IMR-90 (cell line): ENCODE measurements at regions not wholly inside any gene's neighbourhood (a gene's known extent, or its start where the extent isn't known, plus 50 kb on each side); places are given as distances from the start of the nearest gene placed in this dataset.

Experiments
- ATAC-seq: fragments of 200-7000 bp; cut with Tn5 transposase; 2 replicates; pipeline ENCODE4 v1.9.1; 2020; ENCODE audit warnings: low read depth, mild to moderate bottlenecking, moderate library complexity
- BruUV-seq: library from RNA; stranded (reverse); fragments of 400-500 nt; replicated peaks from 2 replicates; lab custom pipeline; 2021; lab: Mats Ljungman, UMichigan
- CTCF ChIA-PET: fragments of 300-600 bp; formaldehyde crosslinking; extraction: SDS; loops from one replicate; lab custom pipeline; 2021; ENCODE audit warnings: antibody characterized with exemption; lab: Yijun Ruan, JAX
- POLR2A ChIA-PET: fragments of 300-600 bp; sonication (Branson Sonifier 250); formaldehyde crosslinking; loops from one replicate; lab custom pipeline; 2022; ENCODE audit warnings: antibody characterized with exemption; ENCODE audit not compliant: unreplicated experiment; lab: Charles Lee
- DNase-seq: peaks from one replicate; pipeline ENCODE4 v3.0.0; 2013
- H2AFZ ChIP-seq: replicated peaks from 2 replicates; pipeline ENCODE3; 2013; ENCODE audit warnings: low read length, mild to moderate bottlenecking; ENCODE audit not compliant: poor library complexity
- H2AK5ac ChIP-seq: 2 replicates; pipeline ENCODE4 v1.6.1; 2013; ENCODE audit warnings: low read depth, low read length, inconsistent platforms
- H2AK9ac ChIP-seq: replicated peaks from 2 replicates; pipeline ENCODE3; 2013; ENCODE audit warnings: mild to moderate bottlenecking, low read depth, low read length, moderate library complexity; ENCODE audit not compliant: poor library complexity
- H2BK120ac ChIP-seq: 2 replicates; pipeline ENCODE4 v1.6.1; 2013; ENCODE audit warnings: low read depth, low read length, inconsistent platforms
- H2BK15ac ChIP-seq: 3 replicates; pipeline ENCODE4 v1.6.1; 2013; ENCODE audit warnings: low read depth, low read length, inconsistent platforms
- H2BK20ac ChIP-seq: 2 replicates; pipeline ENCODE4 v1.6.1; 2013; ENCODE audit warnings: low read depth, mild to moderate bottlenecking, inconsistent platforms, low read length, moderate library complexity
- H2BK5ac ChIP-seq: 2 replicates; pipeline ENCODE4 v1.6.1; 2013; ENCODE audit warnings: mild to moderate bottlenecking, low read depth, low read length, inconsistent platforms; ENCODE audit not compliant: poor library complexity, severe bottlenecking
- H3K14ac ChIP-seq: replicated peaks from 2 replicates; pipeline ENCODE4 v1.6.1; 2013; ENCODE audit warnings: low read depth, low read length, inconsistent platforms
- H3K18ac ChIP-seq: 2 replicates; pipeline ENCODE4 v1.6.1; 2013; ENCODE audit warnings: low read depth, low read length, control low read depth
- H3K23ac ChIP-seq: 2 replicates; pipeline ENCODE4 v1.6.1; 2013; ENCODE audit warnings: low read depth, low read length, inconsistent platforms
- H3K27ac ChIP-seq: 2 replicates; pipeline ENCODE4 v1.5.1; 2013; ENCODE audit warnings: mild to moderate bottlenecking, control low read depth, low read length; ENCODE audit not compliant: insufficient read depth
- H3K27me3 ChIP-seq: 2 replicates; pipeline ENCODE4 v1.6.1; 2013; ENCODE audit warnings: low read length; ENCODE audit not compliant: control insufficient read depth, insufficient read depth
- H3K36me3 ChIP-seq: 2 replicates; pipeline ENCODE4 v1.6.1; 2013; ENCODE audit warnings: low read length, mixed read lengths; ENCODE audit not compliant: control insufficient read depth, insufficient read depth
- H3K4ac ChIP-seq: 2 replicates; pipeline ENCODE4 v1.6.1; 2013; ENCODE audit warnings: low read depth, low read length, inconsistent platforms
- H3K4me1 ChIP-seq: 2 replicates; pipeline ENCODE4 v1.6.1; 2013; ENCODE audit warnings: low read length, mixed read lengths; ENCODE audit not compliant: control insufficient read depth, insufficient read depth
- H3K4me2 ChIP-seq: 2 replicates; pipeline ENCODE4 v1.6.1; 2013; ENCODE audit warnings: low read depth, mild to moderate bottlenecking, control low read depth, low read length, moderate library complexity
- H3K4me3 ChIP-seq: 2 replicates; pipeline ENCODE4 v1.5.1; 2013; ENCODE audit warnings: low read depth, mild to moderate bottlenecking, control low read depth, low read length, moderate library complexity; ENCODE audit not compliant: insufficient read depth
- H3K56ac ChIP-seq: 2 replicates; pipeline ENCODE4 v1.6.1; 2013; ENCODE audit warnings: low read length, inconsistent platforms; ENCODE audit not compliant: insufficient read depth; ENCODE audit errors: extremely low read depth
- H3K79me1 ChIP-seq, 2 experiments: 2 replicates each; pipeline ENCODE4 v1.6.1; 2013; ENCODE audit warnings: low read length in 2 of 2, inconsistent platforms in 1 of 2, low read depth in 1 of 2
- H3K9ac ChIP-seq: 2 replicates; pipeline ENCODE4 v1.6.1; 2013; ENCODE audit warnings: low read depth, low read length, control low read depth
- H3K9me1 ChIP-seq: 2 replicates; pipeline ENCODE4 v1.6.1; 2013; ENCODE audit warnings: low read length, inconsistent platforms; ENCODE audit not compliant: insufficient read depth
- H3K9me3 ChIP-seq: 2 replicates; pipeline ENCODE4 v1.6.1; 2013; ENCODE audit warnings: low read length; ENCODE audit not compliant: control insufficient read depth, insufficient read depth
- H4K20me1 ChIP-seq: 2 replicates; pipeline ENCODE4 v1.6.1; 2013; ENCODE audit warnings: low read length, inconsistent platforms; ENCODE audit not compliant: insufficient read depth
- H4K5ac ChIP-seq: 2 replicates; pipeline ENCODE4 v1.6.1; 2013; ENCODE audit warnings: mild to moderate bottlenecking, low read depth, low read length, control low read depth
- H4K8ac ChIP-seq, 2 experiments: 2 replicates each; pipeline ENCODE4 v1.6.1; 2013; ENCODE audit warnings: low read depth in 2 of 2, low read length in 2 of 2, control low read depth in 1 of 2, inconsistent platforms in 1 of 2
- H4K91ac ChIP-seq: 2 replicates; pipeline ENCODE4 v1.6.1; 2013; ENCODE audit warnings: low read depth, low read length, inconsistent platforms; ENCODE audit not compliant: insufficient read depth
- BHLHE40 ChIP-seq: fragments of 150-350 bp; IDR thresholded peaks from 2 replicates; pipeline ENCODE4 v1.6.1; 2016; ENCODE audit warnings: mild to moderate bottlenecking, low read depth, low read length
- CHD1 ChIP-seq: IDR thresholded peaks from 2 replicates; pipeline ENCODE4 v1.6.1; 2012; ENCODE audit warnings: low read depth, low read length, improper control_type of control experiment
- ELK1 ChIP-seq: fragments of 150-350 bp; IDR thresholded peaks from 2 replicates; pipeline ENCODE4 v1.6.1; 2016; ENCODE audit warnings: low read depth, mild to moderate bottlenecking, low read length, moderate library complexity, borderline replicate concordance
- FOS ChIP-seq: fragments of 150-350 bp; IDR thresholded peaks from 2 replicates; pipeline ENCODE4 v1.6.1; 2016; ENCODE audit warnings: low read depth, low read length
- MAFK ChIP-seq: IDR thresholded peaks from 2 replicates; pipeline ENCODE4 v1.6.1; 2012; ENCODE audit warnings: low read depth, low read length, improper control_type of control experiment
- MAZ ChIP-seq: IDR thresholded peaks from 2 replicates; pipeline ENCODE4 v1.6.1; 2012; ENCODE audit warnings: low read depth, mild to moderate bottlenecking, low read length, improper control_type of control experiment, moderate library complexity, borderline replicate concordance
- MXI1 ChIP-seq: IDR thresholded peaks from 2 replicates; pipeline ENCODE4 v1.6.1; 2012; ENCODE audit warnings: low read depth, mild to moderate bottlenecking, low read length, moderate library complexity, borderline replicate concordance
- NFE2L2 ChIP-seq: fragments of 150-350 bp; IDR thresholded peaks from 2 replicates; pipeline ENCODE4 v1.6.1; 2016; ENCODE audit warnings: low read depth, mild to moderate bottlenecking, low read length
- RAD21 ChIP-seq: IDR thresholded peaks from 2 replicates; pipeline ENCODE4 v1.6.1; 2012; ENCODE audit warnings: low read length, improper control_type of control experiment
- RCOR1 ChIP-seq: IDR thresholded peaks from 2 replicates; pipeline ENCODE4 v1.6.1; 2012; ENCODE audit warnings: mild to moderate bottlenecking, low read length, improper control_type of control experiment; ENCODE audit not compliant: insufficient replicate concordance
- RFX5 ChIP-seq: IDR thresholded peaks from 2 replicates; pipeline ENCODE4 v1.8.0; 2012; ENCODE audit warnings: low read depth, mild to moderate bottlenecking, low read length, moderate library complexity
- SMC3 ChIP-seq: fragments of 150-350 bp; IDR thresholded peaks from 2 replicates; pipeline ENCODE4 v1.6.1; 2016; ENCODE audit warnings: low read depth, mild to moderate bottlenecking, antibody characterized with exemption, low read length, moderate library complexity
- USF2 ChIP-seq: fragments of 150-350 bp; IDR thresholded peaks from 2 replicates; pipeline ENCODE4 v1.6.1; 2017; ENCODE audit warnings: mild to moderate bottlenecking, antibody characterized with exemption, low read length, low read depth
- WGBS, 2 experiments: methylation state at CpG; one replicate each; pipeline versions ENCODE4 v1.1.5 to v1.1.7; 2013; ENCODE audit warnings: missing lambda C conversion rate in 2 of 2; ENCODE audit not compliant: insufficient read length in 1 of 2; ENCODE audit errors: extremely low coverage in 2 of 2; 5-methylcytosine and 5-hydroxymethylcytosine counted together
- dilution Hi-C: fragments of 300-500 bp; cut with HindIII; formaldehyde crosslinking; loops from one replicate; pipeline ENCODE4 v1.14.3; 2018; ENCODE audit warnings: low sequenced_read_pairs; ENCODE audit not compliant: unreplicated experiment
- in situ Hi-C: fragments of 300-500 bp; cut with MboI; formaldehyde crosslinking; loops from 3 replicates; pipeline ENCODE4 v1.14.3; 2019; ENCODE audit warnings: low sequenced_read_pairs, inconsistent platforms, mixed read lengths
- intact Hi-C: fragments of 100-400 bp; cut with micrococcal nuclease; formaldehyde crosslinking; loops from 2 replicates; pipeline ENCODE4 v1.10.0; 2022
- TF ChIP-seq, protein P1 (sequence below): conservative IDR thresholded peaks from 2 replicates; pipeline ENCODE4 v1.5.1; 2012; ENCODE audit warnings: mild to moderate bottlenecking, low read depth, low read length, improper control_type of control experiment

- ATAC-seq (no peak), DNase-seq (no peak)
- no peak overlapping the region for H3K27ac ChIP-seq
- in situ Hi-C loops (no loop called here), dilution Hi-C loops (no loop called here), intact Hi-C loops (no loop called here)
- no peak overlapping the region for H3K4ac ChIP-seq
- no peak overlapping the region for H3K18ac ChIP-seq
- no peaks in the 10 kb centered on the region for H3K27me3 ChIP-seq
- TF ChIP-seq RCOR1 (no peak), RAD21 (no peak), BHLHE40 (no peak), SMC3 (no peak), MAZ (no peak), NFE2L2 (no peak), MXI1 (no peak), USF2 (no peak), ELK1 (no peak), FOS (no peak), MAFK (no peak), RFX5 (no peak), CHD1 (no peak)
- TF ChIP-seq, protein P1, sequence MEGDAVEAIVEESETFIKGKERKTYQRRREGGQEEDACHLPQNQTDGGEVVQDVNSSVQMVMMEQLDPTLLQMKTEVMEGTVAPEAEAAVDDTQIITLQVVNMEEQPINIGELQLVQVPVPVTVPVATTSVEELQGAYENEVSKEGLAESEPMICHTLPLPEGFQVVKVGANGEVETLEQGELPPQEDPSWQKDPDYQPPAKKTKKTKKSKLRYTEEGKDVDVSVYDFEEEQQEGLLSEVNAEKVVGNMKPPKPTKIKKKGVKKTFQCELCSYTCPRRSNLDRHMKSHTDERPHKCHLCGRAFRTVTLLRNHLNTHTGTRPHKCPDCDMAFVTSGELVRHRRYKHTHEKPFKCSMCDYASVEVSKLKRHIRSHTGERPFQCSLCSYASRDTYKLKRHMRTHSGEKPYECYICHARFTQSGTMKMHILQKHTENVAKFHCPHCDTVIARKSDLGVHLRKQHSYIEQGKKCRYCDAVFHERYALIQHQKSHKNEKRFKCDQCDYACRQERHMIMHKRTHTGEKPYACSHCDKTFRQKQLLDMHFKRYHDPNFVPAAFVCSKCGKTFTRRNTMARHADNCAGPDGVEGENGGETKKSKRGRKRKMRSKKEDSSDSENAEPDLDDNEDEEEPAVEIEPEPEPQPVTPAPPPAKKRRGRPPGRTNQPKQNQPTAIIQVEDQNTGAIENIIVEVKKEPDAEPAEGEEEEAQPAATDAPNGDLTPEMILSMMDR: no peak
- H3K56ac ChIP-seq: no peak overlapping the region
- no peaks in the 10 kb centered on the region; the same call in none of the 2 replicates for H3K9me1 ChIP-seq
- no peak overlapping the region for H2AFZ ChIP-seq
- no peak overlapping the region for H3K4me2 ChIP-seq
- no peaks in the 10 kb centered on the region for H3K36me3 ChIP-seq
- no peak overlapping the region for H2BK15ac ChIP-seq
- no peak overlapping the region for H2AK5ac ChIP-seq
- H2BK5ac ChIP-seq: no peak overlapping the region
- H4K20me1 ChIP-seq: no peaks in the 10 kb centered on the region
- no peaks in the 10 kb centered on the region for H3K79me1 ChIP-seq
- no peak overlapping the region for H3K9ac ChIP-seq
- no peak overlapping the region for H3K23ac ChIP-seq
- BruUV-seq: no TSS peak
- H4K8ac ChIP-seq: no peak overlapping the region
- no peaks in the 10 kb centered on the region for H3K4me1 ChIP-seq
- no peak overlapping the region for H3K4me3 ChIP-seq
- WGBS, 2 experiments: 100% methylated on average over 2 of the region's 4 CpGs; no CpG with 5 or more reads in 1 of the 2 experiments
- H4K91ac ChIP-seq: no peak overlapping the region
- H2BK20ac ChIP-seq: no peak overlapping the region
- no peak overlapping the region for H3K14ac ChIP-seq
- POLR2A ChIA-PET: no interaction called here
- no peaks in the 10 kb centered on the region for H3K9me3 ChIP-seq
- H2AK9ac ChIP-seq: no peak overlapping the region
- CTCF ChIA-PET: no interaction called here
- H2BK120ac ChIP-seq: no peak overlapping the region
- H4K5ac ChIP-seq: no peak overlapping the region
These were observed 291.1 kb upstream of the TLE4 start for GRCh38 chr9:79280691-79281090.
